ENCODE measurements at regions not wholly inside any gene's neighbourhood (a gene's known extent, or its start where the extent isn't known, plus 50 kb on each side); places are given as distances from the start of the nearest gene placed in this dataset.

- H3K9me3 Mint-ChIP-seq = peaks cover 21% of the 10 kb centered on the region
- no peak for DNase-seq
- no peaks in the 10 kb centered on the region for H3K27me3 Mint-ChIP-seq (ENCODE audit: insufficient read depth)
- no peak overlapping the region for H3K4me3 Mint-ChIP-seq
- TF ChIP-seq CTCF (IDR thresholded peaks at IDR 0.05) = no peak
- H3K36me3 Mint-ChIP-seq (ENCODE audit: low read depth) = no peaks in the 10 kb centered on the region
- no peak overlapping the region for H3K27ac Mint-ChIP-seq
- no peaks in the 10 kb centered on the region for H3K4me1 Mint-ChIP-seq (ENCODE audit: low read depth)
Observed at GRCh38 chr3:118713502-118714207, 321.0 kb downstream of the IGSF11 start.

GRCh38 chr3:118714800-118715199, 319.8 kb downstream of the IGSF11 start:
- Mint-ChIP-seq H3K4me3 (no peak overlapping the region), H3K27me3 (ENCODE audit: insufficient read depth) (no peaks in the 10 kb centered on the region), H3K4me1 (ENCODE audit: low read depth) (no peaks in the 10 kb centered on the region), H3K27ac (no peak overlapping the region), H3K9me3 (peaks cover 27% of the 10 kb centered on the region), H3K36me3 (ENCODE audit: low read depth) (peaks cover 4% of the 10 kb centered on the region; the same call in 1 of the 2 replicates)
- TF ChIP-seq CTCF (IDR thresholded peaks at IDR 0.05) = no peak
- DNase-seq = no peak

GRCh38 chr3:118729546-118729945, 305.1 kb downstream of the IGSF11 start:
- Mint-ChIP-seq H3K27ac (no peak overlapping the region), H3K9me3 (peaks cover 14% of the 10 kb centered on the region), H3K4me3 (no peak overlapping the region), H3K4me1 (ENCODE audit: low read depth) (no peaks in the 10 kb centered on the region), H3K36me3 (ENCODE audit: low read depth) (no peaks in the 10 kb centered on the region), H3K27me3 (ENCODE audit: insufficient read depth) (no peaks in the 10 kb centered on the region; the same call in 1 of the 2 replicates)
- DNase-seq = no peak
- TF ChIP-seq CTCF (IDR thresholded peaks at IDR 0.05) = no peak

- H3K36me3 Mint-ChIP-seq (ENCODE audit: low read depth) = no peaks in the 10 kb centered on the region
Observed at GRCh38 chr3:118734664-118735063, 300.0 kb downstream of the IGSF11 start.

GRCh38 chr3:118736107-118736506, 298.5 kb downstream of the IGSF11 start:
- TF ChIP-seq CTCF (IDR thresholded peaks at IDR 0.05) = no peak
- no peak overlapping the region for H3K4me3 Mint-ChIP-seq
- DNase-seq = no peak
- no peak overlapping the region for H3K27ac Mint-ChIP-seq
- H3K36me3 Mint-ChIP-seq (ENCODE audit: low read depth) = no peaks in the 10 kb centered on the region
- no peaks in the 10 kb centered on the region for H3K4me1 Mint-ChIP-seq (ENCODE audit: low read depth)
- peaks cover 27% of the 10 kb centered on the region for H3K9me3 Mint-ChIP-seq
- no peaks in the 10 kb centered on the region; the same call in none of the 2 replicates for H3K27me3 Mint-ChIP-seq (ENCODE audit: insufficient read depth)

More at GRCh38 chr3:118734664-118735063, 300.0 kb downstream of the IGSF11 start:
- Mint-ChIP-seq H3K27me3 (ENCODE audit: insufficient read depth) (no peaks in the 10 kb centered on the region; the same call in none of the 2 replicates), H3K9me3 (peaks cover 19% of the 10 kb centered on the region), H3K4me3 (no peak overlapping the region), H3K27ac (no peak overlapping the region), H3K4me1 (ENCODE audit: low read depth) (no peaks in the 10 kb centered on the region)
- no peak for DNase-seq
- no peak for TF ChIP-seq CTCF (IDR thresholded peaks at IDR 0.05)
